HG02610 (cell line): ENCODE measurements at regions not wholly inside any gene's neighbourhood (a gene's known extent, or its start where the extent isn't known, plus 50 kb on each side); places are given as distances from the start of the nearest gene placed in this dataset.

Experiments used
- ATAC-seq: cut with Tn5 transposase; IDR thresholded peaks from one replicate; pipeline ENCODE4 v1.9.1; 2021; ENCODE audit warnings: mild to moderate bottlenecking, moderate library complexity; ENCODE audit not compliant: unreplicated experiment

- ATAC-seq: no peak
These were observed 552.3 kb downstream of the TDRD15 start for GRCh38 chr2:21676041-21676440.

GRCh38 chr2:21676676-21677075, 552.9 kb downstream of the TDRD15 start:
- no peak for ATAC-seq

GRCh38 chr2:21683838-21684237, 560.1 kb downstream of the TDRD15 start:
- ATAC-seq: no peak

- no peak for ATAC-seq
These were observed 563.8 kb downstream of the TDRD15 start for GRCh38 chr2:21687589-21687988.

- no peak for ATAC-seq
These were observed 566.2 kb downstream of the TDRD15 start for GRCh38 chr2:21690005-21690404.

- no peak for ATAC-seq
These were observed 569.3 kb downstream of the TDRD15 start for GRCh38 chr2:21693081-21693480.

GRCh38 chr2:21694079-21694878, 570.5 kb downstream of the TDRD15 start:
- ATAC-seq: no peak

- ATAC-seq: no peak
These were observed 573.1 kb downstream of the TDRD15 start for GRCh38 chr2:21696900-21697299.

GRCh38 chr2:21700644-21701043, 576.9 kb downstream of the TDRD15 start:
- ATAC-seq: no peak

- ATAC-seq: no peak
These were observed 586.3 kb downstream of the TDRD15 start for GRCh38 chr2:21710031-21710430.

GRCh38 chr2:21710496-21710895, 586.7 kb downstream of the TDRD15 start:
- ATAC-seq: no peak

GRCh38 chr2:21715887-21716286, 592.1 kb downstream of the TDRD15 start:
- no peak for ATAC-seq

GRCh38 chr2:21727101-21727500, 603.3 kb downstream of the TDRD15 start:
- no peak for ATAC-seq

GRCh38 chr2:21728133-21728532, 604.4 kb downstream of the TDRD15 start:
- ATAC-seq: no peak

GRCh38 chr2:21730141-21730540, 606.4 kb downstream of the TDRD15 start:
- no peak for ATAC-seq

GRCh38 chr2:21740484-21740883, 616.7 kb downstream of the TDRD15 start:
- no peak for ATAC-seq

- no peak for ATAC-seq
These were observed 622.7 kb downstream of the TDRD15 start for GRCh38 chr2:21746499-21746898.

GRCh38 chr2:21748501-21748900, 624.7 kb downstream of the TDRD15 start:
- no peak for ATAC-seq

- no peak for ATAC-seq
These were observed 630.5 kb downstream of the TDRD15 start for GRCh38 chr2:21754164-21754788.

- no peak for ATAC-seq
These were observed 634.1 kb downstream of the TDRD15 start for GRCh38 chr2:21757805-21758430.

- no peak for ATAC-seq
These were observed 636.1 kb downstream of the TDRD15 start for GRCh38 chr2:21759819-21760218.

GRCh38 chr2:21761361-21761760, 637.6 kb downstream of the TDRD15 start:
- no peak for ATAC-seq
